Stimulated activated CD4-positive, alpha-beta T cell treated with anti-CD3 and anti-CD28 coated beads, Interleukin-1b, Interleukin-23, amount 100 ng/mL, for 1 hour (primary cell): ENCODE measurements at regions not wholly inside any gene's neighbourhood (a gene's known extent, or its start where the extent isn't known, plus 50 kb on each side); places are given as distances from the start of the nearest gene placed in this dataset.

Experiments used
- DNase-seq, 2 donors: peaks; one replicate each; pipeline ENCODE4 v3.0.0-alpha.2; 2020; ENCODE audit warnings: low read depth in 2 of 2

- no peak for DNase-seq
Observed at GRCh38 chr12:132393991-132394949, 64.9 kb upstream of the GALNT9 start.

DNA sequence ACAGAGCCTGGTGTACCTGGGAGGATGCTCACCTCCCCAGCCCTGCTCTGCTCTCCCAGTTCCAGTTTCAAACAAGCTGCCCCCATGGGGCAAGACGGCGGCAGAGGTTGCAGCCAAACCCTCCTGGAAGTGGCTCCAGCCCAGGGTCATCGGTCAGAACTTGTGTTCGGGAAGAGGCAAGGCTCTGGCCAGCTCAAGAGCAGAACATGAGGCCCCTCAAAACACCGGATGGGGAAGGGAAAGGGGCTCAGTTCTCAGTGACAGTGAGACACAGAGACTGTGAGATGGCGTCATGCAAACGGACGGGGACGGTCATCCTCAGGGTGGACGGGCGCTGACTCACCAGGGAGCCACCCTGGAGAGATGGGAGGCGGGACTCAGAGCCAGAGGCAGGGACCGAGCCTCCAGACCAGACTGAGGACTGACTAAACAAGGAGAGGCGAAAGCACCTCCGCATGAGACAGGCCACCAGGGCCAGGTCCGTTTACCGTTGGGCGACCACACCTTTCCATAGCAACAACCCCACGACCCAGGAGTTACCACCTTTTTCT is 63.9 kb upstream of the GALNT9 start:
- no peak for DNase-seq

DNA sequence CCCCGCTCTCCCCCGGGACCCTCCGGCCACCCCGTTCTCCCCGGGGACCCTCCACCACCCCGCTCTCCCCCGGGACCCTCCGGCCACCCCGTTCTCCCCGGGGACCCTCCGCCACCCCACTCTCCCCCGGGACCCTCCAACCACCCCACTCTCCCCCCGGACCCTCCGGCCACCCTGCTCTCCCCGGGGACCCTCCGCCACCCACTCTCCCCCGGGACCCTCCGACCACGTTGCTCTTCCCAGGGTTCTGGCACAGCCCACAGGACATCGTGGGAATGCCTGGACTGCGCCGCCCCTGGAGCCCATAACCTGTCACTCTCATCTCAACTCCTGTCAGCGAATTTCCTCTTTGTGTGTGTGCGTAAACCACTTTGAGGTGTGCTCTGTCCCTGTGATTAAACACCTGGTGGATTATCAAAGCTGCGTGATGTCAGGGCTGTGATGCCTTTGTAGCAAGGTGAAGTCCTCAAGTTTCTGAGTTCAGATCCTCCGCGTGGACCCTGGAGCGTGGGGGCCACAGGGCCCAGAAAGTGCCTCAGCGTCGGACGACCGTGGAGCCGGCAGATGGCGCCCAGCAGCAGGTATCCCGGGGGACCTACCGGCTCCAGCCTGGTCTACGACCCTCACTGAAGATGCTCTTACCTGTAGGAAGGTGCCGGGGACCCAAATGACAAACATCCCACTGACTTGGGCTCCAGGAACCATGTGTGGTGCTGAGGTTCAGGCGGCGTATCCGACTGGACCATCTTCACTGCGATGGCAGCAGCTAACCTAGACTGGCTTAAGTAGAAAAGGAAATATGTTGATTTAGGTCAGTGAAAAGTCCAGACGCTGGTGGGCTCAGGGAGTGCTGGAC is 63.2 kb upstream of the GALNT9 start:
- DNase-seq: no peak

GRCh38 chr12:132391326-132392041 is 62.1 kb upstream of the GALNT9 start:
- DNase-seq: no peak

DNA sequence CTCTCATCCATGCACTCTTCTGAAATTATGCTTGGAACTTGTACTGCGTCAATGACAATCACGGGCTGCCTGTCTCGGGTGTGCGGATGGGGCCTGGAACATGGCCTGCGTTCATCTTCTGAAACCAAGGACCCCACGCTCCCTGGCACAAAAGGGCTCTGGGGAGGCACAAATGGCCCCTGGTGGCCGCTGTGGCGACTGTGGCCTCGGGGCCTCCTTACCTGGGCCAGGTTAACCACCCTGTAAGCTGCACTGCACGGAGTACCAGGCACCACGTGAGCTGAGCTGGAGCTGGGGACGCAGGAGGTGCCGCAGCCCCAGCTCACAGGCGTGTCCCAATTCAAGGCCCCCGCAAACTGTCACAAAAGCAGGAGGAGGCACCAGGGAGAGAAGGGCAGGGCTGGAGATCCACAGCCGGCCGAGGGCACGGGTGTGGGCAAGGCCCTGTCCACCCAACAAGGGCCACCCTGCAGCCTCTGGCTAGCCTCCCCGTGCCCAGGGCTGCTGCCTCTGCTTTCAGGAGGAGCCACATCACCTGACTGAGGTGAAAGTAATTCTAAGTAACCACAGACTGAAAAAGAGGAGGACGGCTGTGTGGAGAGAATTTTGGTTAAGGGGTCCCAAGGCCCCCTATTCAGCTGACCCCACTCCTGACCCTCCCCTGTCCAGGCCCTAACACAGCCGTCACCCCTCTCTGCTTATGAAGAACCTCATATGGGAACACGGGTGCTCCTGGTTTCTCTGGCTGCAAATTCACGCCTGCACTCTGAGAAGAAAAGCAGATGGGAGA is 61.1 kb upstream of the GALNT9 start:
- DNase-seq: no peak

DNA sequence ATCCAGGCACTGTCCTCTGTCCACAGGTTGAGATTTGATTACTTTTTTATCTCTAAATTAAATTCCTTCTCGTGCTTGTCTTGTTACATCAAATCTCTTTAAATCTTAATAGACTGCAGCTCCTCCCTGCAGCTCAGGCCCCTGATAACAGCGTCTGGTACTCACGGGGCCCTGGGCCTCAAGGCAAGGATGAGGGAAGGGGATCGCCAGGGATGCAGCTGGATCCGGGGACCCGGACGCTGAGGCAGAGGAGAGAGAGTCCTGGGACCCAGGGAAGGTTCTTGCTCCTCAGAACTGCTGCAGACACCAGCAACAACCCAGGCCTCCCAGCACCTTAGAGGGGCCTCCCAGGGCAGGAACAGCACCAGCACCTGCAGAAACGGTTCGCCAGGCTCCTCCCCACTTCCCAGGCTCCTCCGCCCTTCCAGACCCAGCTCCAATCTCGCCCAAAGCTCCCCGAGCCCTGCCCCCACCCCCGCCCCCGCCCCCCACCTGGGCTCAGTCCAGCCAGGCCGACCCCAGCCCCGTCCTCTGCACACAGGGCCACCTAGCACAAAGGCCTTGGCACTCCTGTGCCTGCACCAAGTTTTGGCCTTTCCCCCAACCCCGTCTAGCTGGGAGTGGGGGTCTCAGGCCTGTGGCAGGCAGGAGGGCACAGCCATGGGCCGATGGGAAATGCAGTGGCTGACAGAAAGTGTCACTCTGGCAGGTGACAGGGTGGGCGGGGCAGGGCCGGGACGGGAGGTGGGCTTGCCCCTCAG is 60.3 kb upstream of the GALNT9 start:
- no peak for DNase-seq

DNA sequence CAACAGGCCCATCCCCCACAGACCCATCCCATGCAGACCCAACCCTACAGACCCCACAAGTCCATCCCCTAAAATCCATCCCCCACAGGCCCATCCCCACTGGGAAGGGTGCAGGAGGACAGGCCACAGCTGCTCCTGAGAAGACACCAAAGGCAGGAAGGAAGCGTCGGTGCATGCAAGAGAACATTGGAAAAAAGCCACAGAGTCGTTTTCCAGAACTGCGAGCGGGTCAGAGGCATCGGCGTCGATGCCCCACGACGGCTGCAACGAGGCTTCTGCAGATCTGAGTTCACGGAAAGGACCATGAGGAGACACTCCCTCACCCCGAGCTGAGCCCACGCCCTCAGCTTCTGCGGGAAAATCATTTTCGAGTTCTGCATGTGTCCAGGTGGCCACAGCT is 59.6 kb upstream of the GALNT9 start:
- no peak for DNase-seq

DNA sequence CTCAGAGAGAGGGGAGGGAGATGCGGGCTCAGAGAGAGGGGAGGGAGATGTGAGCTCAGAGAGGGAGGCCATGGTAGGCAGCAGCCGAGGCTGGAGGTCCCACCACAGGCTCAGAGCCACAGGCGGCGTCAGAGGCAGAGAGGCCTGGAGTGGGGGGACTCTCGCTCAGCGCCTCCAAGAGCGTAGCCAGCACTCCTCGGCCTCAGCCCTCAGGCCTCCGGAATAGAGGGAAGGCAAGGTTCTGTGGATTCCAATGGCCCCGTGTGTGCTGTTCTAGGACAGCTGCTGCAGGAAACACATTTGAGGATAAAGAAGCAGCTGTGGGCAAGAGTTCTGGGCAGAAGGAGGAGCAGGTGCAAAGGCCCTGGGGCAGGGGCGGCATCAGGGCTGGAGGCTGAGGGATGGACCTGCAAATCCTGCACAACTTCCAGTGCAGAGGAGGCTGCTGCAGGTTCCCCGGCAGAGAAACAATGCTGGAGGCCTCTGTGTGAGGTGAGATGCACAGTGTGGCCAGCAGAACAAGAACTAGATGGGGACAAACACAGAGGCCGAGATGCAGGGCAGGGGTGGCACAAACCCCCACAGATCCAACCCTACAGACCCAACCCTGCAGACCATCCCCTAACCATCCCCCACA is 59.1 kb upstream of the GALNT9 start:
- DNase-seq: no peak

GRCh38 chr12:132386926-132387497 is 57.6 kb upstream of the GALNT9 start:
- DNase-seq: no peak

- no peak for DNase-seq
Observed at GRCh38 chr12:132385923-132386751, 56.7 kb upstream of the GALNT9 start.

- DNase-seq: no peak
Observed at GRCh38 chr12:132384916-132385774, 55.8 kb upstream of the GALNT9 start.

GRCh38 chr12:132380641-132381040 is 51.3 kb upstream of the GALNT9 start:
- no peak for DNase-seq

DNA sequence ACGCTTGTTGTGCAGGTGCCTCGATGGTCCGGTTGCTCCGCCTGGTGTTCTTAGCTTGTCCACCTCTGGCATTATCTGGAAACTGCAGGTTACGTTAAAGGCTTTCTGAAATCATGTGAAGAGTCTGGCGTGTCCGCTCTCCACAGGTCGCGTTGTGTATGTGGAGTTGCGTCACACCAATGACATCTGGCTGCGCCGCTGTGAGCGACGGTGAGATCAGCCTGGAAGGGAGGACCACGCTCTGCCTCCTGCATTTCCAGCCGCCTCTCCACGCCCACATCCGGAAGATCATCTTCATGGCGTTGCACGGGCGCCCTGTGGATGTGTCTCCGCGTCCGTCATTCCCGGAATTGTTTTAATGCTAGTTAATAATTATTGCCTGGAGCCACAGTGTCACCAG is 50.6 kb upstream of the GALNT9 start:
- no peak for DNase-seq

DNA sequence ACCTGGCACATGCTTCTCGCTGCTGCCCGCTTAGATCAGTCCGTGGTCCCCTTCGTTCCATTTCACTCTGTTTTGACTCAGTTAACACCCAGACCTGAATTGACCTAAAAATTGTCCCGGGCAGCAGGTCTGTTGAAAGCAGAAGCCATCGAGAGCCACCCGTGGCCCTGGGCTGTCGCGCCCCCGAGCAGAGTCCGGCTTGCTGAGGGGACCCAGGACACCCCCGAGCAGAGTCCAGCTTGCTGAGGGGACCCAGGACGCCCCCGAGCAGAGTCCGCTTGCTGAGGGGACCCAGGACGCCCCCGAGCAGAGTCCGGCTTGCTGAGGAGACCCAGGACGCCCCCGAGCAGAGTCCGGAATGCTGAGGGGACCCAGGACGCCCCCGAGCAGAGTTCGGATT is 50.2 kb upstream of the GALNT9 start:
- DNase-seq: no peak
